Body of pancreas (tissue), 4 donors: ENCODE measurements at regions not wholly inside any gene's neighbourhood (a gene's known extent, or its start where the extent isn't known, plus 50 kb on each side); places are given as distances from the start of the nearest gene placed in this dataset.

Experiments used
- POLR2A ChIP-seq, 3 donors: fragments of 450-650 bp; IDR thresholded peaks; one replicate each; pipeline ENCODE4 v1.6.1; 2016; ENCODE audit warnings: antibody characterized with exemption in 3 of 3, mild to moderate bottlenecking in 2 of 3
- TF ChIP-seq, protein P1 (sequence below), 7 experiments: fragments of 450-650 bp in 4 of 7; fragments of 200-600 bp in 3 of 7; sonication (generic) in 3 of 7; IDR thresholded peaks; one replicate each; pipeline ENCODE4 v1.5.1; 2016 to 2019; ENCODE audit warnings: antibody characterized with exemption in 7 of 7

DNA sequence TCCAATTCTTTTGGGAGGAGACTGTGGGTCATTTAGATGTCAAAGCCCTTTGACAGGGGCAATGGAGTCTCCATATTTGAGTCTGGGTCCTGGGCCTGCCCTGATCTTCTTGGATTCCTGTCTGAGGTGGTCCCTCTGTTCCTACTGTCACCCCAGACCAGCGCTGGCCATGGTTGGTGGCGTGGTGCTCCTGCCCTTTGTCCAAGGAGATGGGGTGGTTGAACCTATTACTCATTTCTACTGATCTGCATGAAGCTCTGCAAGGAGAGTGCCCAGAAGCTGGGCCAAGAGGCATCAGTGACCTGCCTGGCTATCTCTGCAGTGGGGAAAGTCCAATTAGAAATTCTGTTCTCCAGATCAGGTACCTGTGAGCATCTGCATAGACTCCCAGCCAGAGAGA lies 355.6 kb upstream of the NUPR2 start:
- TF ChIP-seq, protein P1, sequence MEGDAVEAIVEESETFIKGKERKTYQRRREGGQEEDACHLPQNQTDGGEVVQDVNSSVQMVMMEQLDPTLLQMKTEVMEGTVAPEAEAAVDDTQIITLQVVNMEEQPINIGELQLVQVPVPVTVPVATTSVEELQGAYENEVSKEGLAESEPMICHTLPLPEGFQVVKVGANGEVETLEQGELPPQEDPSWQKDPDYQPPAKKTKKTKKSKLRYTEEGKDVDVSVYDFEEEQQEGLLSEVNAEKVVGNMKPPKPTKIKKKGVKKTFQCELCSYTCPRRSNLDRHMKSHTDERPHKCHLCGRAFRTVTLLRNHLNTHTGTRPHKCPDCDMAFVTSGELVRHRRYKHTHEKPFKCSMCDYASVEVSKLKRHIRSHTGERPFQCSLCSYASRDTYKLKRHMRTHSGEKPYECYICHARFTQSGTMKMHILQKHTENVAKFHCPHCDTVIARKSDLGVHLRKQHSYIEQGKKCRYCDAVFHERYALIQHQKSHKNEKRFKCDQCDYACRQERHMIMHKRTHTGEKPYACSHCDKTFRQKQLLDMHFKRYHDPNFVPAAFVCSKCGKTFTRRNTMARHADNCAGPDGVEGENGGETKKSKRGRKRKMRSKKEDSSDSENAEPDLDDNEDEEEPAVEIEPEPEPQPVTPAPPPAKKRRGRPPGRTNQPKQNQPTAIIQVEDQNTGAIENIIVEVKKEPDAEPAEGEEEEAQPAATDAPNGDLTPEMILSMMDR (IDR thresholded peaks at IDR 0.05): no peak
- TF ChIP-seq POLR2A (IDR thresholded peaks at IDR 0.05): no peak
